Inflammatory macrophage treated with lipopolysaccharide for 4 hours (primary cell): ENCODE measurements at regions not wholly inside any gene's neighbourhood (a gene's known extent, or its start where the extent isn't known, plus 50 kb on each side); places are given as distances from the start of the nearest gene placed in this dataset.
"Not testable (repeated sequence)": the region's sequence is repeated elsewhere in the genome, so short reads cannot be mapped to it uniquely, and the experiment has no call there.

Experiments
- DNase-seq: peaks from one replicate; pipeline ENCODE4 v3.0.0-alpha.2; 2020

DNA sequence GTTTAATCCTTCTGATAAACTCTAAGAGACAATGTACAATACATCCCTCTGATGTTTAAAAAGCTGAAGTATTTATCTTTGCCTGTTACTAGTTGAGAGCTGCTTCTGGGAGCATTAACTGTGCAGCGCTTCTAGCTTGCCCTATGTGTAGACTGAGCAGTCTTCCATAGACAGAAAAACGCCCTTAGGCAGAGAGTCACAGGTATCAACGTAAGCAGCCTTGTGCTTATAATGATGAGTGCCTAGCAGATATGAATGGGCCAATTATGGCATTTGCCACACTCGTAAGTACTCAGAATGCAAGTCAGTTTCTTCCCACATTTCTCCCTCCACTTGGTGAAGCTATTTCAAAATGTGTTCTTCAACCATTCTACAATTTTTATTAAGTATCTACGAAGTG is 731.1 kb upstream of the SLC8A1 start:
- DNase-seq: no peak

DNA sequence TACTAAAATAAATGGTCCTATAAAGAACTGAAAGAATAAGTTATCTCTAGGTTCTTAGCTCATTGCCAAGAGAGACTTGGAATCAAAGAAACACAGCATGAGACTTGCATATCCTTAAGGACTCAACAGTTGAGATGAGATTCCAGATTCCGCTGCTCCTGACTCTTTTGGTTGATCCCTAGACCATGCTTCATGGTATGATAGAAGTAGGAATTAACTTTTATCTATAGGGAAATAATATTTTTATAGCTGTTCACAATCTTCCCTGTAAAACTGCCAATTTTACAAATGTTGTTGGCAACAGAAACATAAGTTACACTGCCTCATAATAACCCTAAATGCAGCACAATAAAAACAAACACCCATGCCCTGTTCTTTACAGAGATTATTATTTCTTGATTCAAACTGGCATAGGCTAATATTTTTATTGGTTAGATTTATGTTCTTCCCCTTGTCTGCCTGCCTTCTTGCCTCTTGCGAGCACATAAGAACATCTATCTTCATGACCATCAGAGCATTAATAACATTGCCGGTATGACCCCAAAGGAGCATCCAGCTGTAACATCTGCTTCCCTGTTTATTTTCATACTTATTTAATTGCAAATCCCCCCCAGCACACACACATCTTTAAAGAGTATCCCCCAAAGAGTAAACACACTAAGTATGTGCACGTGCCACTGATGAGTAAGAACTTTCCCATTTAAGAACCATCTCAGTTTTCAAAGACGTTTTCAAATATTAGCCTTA is 735.7 kb upstream of the SLC8A1 start:
- DNase-seq: no peak

DNA sequence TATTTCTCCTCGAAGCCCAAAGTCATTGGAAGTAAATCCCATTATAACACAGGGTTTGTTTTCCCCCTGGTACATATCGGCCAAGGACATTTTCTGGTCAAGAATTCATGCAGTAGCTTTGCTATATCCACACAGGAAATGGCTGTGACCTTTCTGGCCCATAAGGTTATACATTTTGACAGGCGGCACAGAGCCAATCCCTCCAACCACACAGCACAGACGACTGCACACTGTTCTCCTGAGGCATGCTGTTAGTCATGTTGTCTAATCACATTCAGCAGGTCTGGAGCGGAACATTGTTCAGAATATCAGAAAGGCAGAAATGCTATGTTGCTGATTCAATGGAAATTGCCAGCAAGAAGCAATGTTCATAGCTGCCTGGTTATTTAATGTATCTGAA is 742.3 kb upstream of the SLC8A1 start:
- DNase-seq: no peak

- no peak for DNase-seq
Measured at GRCh38 chr2:41197781-41198180, 745.9 kb upstream of the SLC8A1 start.

DNA sequence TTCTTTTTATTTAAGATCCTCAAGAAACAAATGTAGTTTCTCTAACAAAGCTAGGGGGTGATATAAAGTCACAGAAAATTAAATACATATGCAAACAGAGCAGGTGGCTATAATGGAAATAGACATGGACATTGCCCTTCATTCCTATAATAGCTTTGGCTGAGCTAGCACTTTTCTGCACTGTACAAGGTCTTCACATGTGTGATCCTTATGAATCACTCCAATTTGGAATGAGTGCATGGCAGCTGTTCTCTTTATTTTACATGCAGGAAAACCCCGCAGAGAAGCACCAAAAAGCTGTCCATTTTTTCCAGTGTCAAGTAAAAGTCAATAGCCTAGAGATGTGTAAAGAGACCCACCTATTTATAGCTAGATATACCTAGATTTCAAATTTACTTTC is 747.4 kb upstream of the SLC8A1 start:
- DNase-seq: no peak

DNA sequence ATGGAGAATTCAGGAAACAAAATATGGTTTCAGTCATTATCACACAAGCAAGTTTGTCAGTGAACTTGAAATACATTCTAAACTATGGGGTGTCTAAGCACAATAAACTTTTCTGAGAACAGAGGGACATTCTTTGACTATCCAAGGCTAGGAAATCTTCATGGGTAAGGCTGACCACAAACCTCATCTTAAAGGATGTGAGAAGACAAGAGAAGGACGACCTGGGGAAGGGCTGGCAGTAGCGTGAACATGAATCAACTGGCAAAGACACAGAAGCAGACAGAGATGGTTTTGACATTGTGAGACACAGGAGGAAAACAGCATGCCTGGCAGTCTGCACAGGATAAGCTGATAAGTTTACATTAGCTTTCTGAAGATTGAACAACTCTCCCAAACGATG is 752.4 kb upstream of the SLC8A1 start:
- no peak for DNase-seq

DNA sequence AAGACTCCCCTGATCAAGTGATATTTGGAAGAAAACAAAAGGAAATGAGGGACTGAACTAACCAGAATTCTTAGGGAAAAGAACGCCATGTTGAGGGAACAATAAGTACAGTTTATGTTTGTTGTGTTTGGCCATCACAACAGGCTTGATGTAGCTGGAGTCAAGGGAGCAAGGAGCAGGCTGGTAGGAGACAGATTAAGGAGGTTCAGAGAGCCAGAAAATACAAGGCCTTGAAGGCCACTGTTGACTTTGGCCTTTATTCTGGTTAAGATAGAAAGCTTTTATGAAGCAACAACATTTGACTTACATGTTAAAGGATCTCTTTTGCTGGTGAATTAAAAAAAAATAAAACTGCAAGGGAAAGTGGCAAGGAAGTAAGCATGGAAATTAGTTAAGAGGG is 754.1 kb upstream of the SLC8A1 start:
- no peak for DNase-seq

DNA sequence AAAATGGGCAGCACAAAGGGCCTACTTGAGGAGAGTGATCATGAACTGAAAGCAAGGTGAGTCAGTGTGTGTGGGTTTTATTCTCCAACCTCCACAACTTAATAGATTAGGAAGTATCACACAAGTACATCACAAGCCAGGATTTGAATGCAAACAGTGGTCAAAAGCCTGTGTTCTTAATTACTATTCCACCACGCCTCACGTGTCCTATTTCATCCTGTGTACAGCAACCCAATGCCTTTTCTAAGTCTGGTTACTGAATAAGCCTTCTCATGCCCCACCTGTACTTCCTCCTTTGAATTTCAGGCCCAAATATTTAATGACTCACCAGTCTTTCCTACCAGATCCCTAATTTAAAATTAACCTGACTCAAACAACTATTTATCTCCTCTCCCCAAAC is 755.7 kb upstream of the SLC8A1 start:
- DNase-seq: no peak

- DNase-seq: not testable (repeated sequence)
Measured at GRCh38 chr2:41210030-41210429, 758.1 kb upstream of the SLC8A1 start.

GRCh38 chr2:41216978-41217377 is 765.1 kb upstream of the SLC8A1 start:
- no peak for DNase-seq

DNA sequence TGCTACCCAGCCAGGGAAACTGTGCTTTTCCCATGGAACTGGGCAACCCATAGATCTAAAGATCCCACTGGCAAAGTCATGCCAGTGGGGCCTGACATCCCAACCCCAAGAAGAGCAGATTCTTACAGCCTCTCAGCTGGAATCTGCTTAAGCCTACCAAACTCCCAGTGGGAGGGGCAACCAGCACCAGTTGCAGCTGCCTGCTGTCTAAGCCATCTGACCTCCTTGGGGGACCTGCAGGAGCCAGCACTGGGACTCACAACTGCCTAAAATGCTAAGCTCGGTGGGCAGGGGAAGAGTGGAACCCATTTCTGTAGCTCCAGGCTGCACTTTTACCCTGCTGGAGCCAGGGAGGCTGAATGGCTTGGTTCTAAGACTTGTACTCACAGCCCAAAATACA is 770.7 kb upstream of the SLC8A1 start:
- no peak for DNase-seq

- no peak for DNase-seq
Measured at GRCh38 chr2:41234093-41234492, 782.2 kb upstream of the SLC8A1 start.

- DNase-seq: no peak
Measured at GRCh38 chr2:41241325-41242000, 789.6 kb upstream of the SLC8A1 start.

GRCh38 chr2:41242001-41242331 is 790.1 kb upstream of the SLC8A1 start:
- DNase-seq: no peak

- no peak for DNase-seq
Measured at GRCh38 chr2:41267929-41268659, 779.7 kb upstream of the PKDCC start.

GRCh38 chr2:41283079-41283775 is 764.6 kb upstream of the PKDCC start:
- DNase-seq: no peak

- no peak for DNase-seq
Measured at GRCh38 chr2:41293491-41293890, 754.3 kb upstream of the PKDCC start.

DNA sequence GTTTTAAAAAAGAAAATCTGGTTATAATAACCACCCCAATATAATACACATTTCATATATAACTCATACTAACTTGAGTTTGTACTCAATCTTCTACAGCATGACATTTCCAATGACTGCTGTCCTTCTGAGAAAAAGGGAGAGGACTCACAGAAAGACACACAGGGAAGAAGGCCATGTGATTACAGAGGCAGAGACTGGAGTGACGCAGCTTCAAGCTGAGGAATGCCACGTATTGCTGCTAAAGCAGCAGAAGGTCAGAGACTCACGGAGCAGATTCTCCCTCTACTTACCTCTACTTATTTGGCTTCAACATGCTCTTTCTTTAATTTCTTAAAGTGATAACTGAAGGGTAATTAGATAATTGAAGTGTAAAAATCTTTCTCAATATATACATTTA is 753.5 kb upstream of the PKDCC start:
- no peak for DNase-seq

DNA sequence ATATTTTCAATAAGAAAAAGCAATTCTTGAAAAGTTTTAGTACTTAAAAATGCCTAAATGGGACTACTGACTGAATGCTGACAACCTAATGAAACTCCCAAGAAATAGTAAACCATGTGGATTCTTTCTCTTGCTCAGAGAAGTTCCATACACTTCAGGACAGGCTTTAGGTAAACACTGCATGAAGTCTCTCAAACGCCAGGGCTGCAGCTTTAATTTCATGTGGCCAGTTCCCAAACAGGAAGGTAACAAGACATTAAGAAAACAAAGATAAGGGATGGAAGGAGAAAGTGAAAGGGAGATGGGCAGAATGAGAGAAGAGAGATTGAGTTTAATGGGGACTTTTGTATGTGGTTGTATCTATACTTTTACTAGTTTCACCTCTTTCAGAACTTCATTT is 734.7 kb upstream of the PKDCC start:
- DNase-seq: no peak

- no peak for DNase-seq
Measured at GRCh38 chr2:41314511-41315070, 733.2 kb upstream of the PKDCC start.

- DNase-seq: no peak
Measured at GRCh38 chr2:41319437-41319836, 728.4 kb upstream of the PKDCC start.

GRCh38 chr2:41320491-41320890 is 727.3 kb upstream of the PKDCC start:
- no peak for DNase-seq

DNA sequence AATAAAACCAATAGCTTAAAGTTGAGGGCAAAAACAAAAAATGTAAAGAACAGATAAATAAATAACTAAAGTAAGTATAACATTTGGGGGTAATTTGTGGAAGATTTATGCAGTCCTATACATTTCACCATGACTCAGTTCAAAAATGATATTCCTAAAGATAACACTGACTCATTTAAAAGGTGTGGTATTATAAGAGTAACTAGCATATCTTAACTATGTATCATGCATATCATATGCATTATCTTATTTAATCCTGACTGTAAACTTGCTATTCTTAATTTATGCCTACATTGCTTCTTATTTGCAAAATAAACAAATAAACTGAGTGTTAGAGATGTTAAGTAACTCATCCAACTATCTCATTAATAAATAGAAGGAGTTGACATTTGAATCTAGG is 726.5 kb upstream of the PKDCC start:
- DNase-seq: no peak
